ENCODE measurements at regions not wholly inside any gene's neighbourhood (a gene's known extent, or its start where the extent isn't known, plus 50 kb on each side); places are given as distances from the start of the nearest gene placed in this dataset.
"Not testable (repeated sequence)": the region's sequence is repeated elsewhere in the genome, so short reads cannot be mapped to it uniquely, and the experiment has no call there.

GRCh38 chr7:68250143-68250542 lies 1253.5 kb downstream of the TYW1 start:
- no peak for DNase-seq

- not testable (repeated sequence) for DNase-seq
These were observed 1258.2 kb downstream of the TYW1 start for GRCh38 chr7:68254815-68255214.

DNA sequence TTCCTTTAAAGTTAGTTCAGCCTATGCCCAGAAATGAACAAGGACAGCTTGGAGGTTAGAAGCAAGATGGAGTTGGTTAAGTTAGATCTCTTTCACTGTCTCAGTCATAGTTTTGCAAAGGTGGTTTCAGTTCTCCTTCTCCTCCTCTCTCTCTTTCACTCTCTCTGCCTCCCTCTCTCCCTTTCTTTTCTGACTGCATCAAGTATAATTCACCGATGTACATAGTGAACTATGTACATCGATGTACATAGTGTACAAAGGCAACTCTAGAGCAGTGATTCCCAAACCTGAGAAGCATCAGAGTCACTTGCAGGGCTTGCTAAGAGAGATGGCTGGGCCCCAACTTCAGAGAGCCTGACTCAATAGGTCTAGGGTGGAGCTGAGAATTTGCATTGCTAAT lies 1259.7 kb downstream of the TYW1 start:
- no peak for DNase-seq

- DNase-seq, result no peak
These were observed 1262.0 kb downstream of the TYW1 start for GRCh38 chr7:68258609-68259008.

GRCh38 chr7:68265258-68265657 lies 1268.6 kb downstream of the TYW1 start:
- DNase-seq, result no peak

DNA sequence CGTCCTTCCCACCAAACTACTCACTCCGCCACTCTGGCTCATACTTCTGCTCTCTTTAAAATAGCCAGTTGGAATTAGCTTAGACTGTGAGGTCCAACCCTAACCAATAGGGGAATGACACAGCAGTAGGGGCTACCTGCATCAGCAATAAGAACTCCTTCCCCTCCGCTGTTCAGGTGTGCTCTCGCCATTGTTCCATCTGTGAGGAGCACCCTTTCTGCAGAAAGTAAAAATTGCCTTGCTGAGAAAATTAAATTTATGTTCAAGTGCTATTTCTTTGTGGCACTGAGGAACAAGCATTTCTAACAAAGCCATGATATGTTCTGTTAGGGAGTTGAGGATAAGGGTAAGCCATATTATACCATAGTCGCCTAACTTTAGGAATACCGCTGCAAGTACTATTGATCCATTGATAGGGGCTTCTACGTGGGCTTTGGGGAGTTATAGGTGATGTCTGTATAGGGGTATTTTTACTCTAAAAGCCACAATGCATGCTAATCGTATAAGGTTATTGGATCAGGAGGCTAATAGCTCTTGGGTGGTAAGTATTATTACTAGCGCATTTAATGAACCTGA lies 1269.5 kb downstream of the TYW1 start:
- no peak for DNase-seq

DNA sequence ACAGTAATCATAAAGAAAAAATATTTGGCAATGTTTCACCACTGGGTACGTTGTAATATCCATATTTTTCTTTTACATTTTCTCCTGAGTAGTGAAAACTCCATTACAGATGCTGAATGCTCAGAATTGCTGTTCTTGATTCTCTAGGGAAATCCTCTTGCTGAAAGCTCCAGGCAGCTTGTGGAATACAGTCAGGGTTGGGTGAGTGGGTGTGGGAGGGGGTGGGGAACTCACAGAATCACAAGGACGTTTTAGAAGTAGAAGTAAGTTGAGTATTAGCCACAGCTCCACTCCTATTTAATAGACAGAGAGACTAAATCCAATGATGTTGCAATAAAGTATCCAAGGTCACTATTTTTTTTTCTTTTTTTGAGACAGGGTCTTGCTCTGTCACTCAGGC lies 1270.9 kb downstream of the TYW1 start:
- DNase-seq, result no peak

GRCh38 chr7:68269405-68269804 lies 1272.8 kb downstream of the TYW1 start:
- no peak for DNase-seq

- no peak for DNase-seq
These were observed 1275.9 kb downstream of the TYW1 start for GRCh38 chr7:68272507-68272906.

- DNase-seq, result no peak
These were observed 1280.1 kb downstream of the TYW1 start for GRCh38 chr7:68276725-68277124.

GRCh38 chr7:68279827-68280400 lies 1283.3 kb downstream of the TYW1 start:
- no peak for DNase-seq

GRCh38 chr7:68280931-68281330 lies 1284.3 kb downstream of the TYW1 start:
- no peak for DNase-seq

- DNase-seq, result no peak
These were observed 1291.5 kb downstream of the TYW1 start for GRCh38 chr7:68288144-68288593.

DNA sequence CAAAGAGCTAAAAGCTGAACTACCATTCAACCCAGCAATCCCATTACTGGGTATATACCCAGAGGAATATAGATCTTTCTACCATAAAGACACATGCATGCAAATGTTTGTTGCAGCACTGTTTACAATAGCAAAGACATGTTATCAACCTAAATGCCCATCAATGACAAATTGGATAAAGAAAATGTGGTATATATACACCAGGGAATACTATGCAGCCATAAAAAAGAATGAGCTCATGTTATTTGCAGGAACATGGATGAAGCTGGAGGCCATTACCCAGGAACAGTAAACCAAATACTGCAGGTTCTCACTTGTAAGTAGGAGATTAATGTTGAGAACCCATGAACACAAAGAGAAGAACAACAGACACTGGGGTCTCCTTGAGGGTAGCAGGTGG lies 1295.1 kb downstream of the TYW1 start:
- DNase-seq, result no peak

DNA sequence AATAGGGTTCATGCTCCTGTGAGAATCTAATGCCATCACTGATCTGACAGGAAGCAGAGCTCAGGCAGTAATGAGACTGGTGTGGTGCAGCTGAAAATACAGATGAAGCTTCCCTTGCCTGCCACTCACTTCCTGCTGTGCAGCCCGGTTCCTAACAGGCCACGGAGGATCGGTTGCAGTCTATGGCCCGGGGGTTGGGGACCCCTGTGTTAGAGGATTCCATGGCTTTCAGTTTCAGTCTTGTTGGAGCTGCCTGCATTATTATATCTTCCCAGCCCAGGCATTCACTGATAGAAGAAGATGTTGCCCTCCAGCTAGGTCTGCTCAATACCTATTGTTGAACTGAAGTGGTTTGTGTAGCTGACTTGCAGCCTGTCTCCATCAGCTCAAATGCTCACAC lies 1298.8 kb downstream of the TYW1 start:
- DNase-seq, result no peak

GRCh38 chr7:68304536-68304935 lies 1293.7 kb upstream of the AUTS2 start:
- DNase-seq, result no peak

DNA sequence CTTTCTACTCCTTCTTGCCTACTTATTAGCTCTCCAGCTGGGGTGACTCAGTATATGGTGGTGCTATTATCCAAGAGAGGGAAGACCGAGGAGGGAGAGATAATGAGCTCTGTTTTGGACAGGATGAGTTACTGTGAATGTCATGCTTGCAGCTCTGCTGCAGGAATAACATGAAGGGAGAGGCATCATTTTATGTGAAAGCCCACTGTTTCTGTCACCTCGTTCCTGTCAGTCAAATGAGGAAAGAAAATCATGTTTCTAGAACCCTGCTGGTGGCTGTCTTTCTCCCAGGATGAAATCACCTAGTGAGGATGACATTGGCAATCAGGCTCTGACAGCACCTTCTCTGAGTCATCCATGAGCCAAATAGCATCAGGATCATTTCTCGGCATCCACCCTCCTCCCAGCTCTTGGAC lies 1291.6 kb upstream of the AUTS2 start:
- no peak for DNase-seq

DNA sequence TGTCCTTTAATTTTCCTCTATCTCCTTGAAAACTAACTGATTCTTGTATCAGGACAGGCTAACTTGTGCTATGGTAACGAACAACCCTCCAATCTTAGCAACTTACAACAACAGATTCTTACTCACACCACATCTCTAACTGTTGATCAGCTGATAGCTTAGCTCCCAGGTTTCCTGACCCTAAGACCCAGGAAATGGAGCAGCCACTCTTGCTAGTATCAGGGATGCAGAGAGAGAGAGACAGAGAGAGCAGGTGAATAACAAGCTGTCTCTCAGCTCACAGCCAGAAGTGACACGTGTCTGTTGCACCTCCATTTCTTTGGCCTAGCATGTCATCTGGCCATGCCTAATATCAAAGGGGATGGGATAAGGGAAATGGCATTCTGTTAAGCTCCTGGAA lies 1289.0 kb upstream of the AUTS2 start:
- DNase-seq, result no peak

GRCh38 chr7:68309806-68310205 lies 1288.5 kb upstream of the AUTS2 start:
- DNase-seq, result no peak

- no peak for DNase-seq
These were observed 1286.3 kb upstream of the AUTS2 start for GRCh38 chr7:68311958-68312357.

DNA sequence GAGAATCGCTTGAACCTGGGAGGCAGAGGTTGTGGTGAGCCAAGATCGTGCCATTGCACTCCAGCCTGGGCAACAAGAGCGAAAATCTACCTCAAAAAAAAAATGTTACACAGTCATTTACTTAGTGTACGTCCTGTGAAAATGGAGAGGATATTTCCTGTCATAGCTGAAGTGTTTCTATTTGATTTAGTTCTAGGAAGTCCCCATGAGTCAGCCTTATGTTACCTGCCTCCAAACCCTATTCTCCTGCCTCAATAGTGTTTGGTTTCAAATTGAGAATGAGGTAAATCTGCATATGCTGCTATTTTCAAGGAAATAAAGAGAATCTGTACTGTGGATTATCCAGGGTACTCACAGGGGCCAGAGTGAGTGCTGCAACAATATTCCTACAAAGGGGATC lies 1284.5 kb upstream of the AUTS2 start:
- no peak for DNase-seq

DNA sequence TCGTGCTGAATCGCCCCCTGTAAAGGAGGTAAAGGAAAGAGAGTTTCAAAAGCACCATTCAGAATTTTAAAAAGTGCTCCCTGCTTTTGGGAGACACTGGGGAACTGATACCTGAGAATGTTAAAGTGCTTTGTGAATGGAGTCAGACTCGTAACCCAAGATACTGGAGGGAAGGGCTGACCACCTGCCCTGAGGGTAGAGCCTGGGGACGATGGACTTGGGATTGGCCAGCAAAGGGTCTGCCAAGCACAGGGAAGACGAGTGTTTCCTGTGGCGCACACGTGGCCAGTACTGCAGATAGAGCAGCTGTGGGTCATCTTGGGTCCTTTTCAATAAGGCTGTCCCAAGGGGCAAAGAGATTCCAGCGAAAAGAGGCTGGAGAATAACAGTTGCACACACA lies 1284.1 kb upstream of the AUTS2 start:
- DNase-seq, result no peak

- DNase-seq, result no peak
These were observed 1280.8 kb upstream of the AUTS2 start for GRCh38 chr7:68317476-68317875.

DNA sequence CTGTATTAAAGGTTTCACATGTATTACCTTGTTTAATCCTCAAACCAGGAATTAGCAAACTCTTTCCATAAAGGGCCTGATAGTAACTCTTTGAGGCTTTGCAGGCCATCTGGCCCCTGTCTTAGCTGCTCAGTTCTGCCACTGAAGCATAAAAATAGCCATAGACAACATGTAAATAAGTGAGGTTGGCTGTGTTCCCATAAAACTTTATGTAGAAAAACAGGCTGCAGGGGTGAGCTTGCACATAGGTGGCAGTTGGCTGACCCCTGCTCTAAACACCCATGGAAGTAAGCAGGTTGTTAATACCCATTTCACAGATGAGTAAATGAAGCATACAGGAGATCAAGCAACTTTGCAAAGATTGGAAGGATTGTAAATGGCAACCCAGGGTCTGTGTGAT lies 1279.2 kb upstream of the AUTS2 start:
- no peak for DNase-seq

DNA sequence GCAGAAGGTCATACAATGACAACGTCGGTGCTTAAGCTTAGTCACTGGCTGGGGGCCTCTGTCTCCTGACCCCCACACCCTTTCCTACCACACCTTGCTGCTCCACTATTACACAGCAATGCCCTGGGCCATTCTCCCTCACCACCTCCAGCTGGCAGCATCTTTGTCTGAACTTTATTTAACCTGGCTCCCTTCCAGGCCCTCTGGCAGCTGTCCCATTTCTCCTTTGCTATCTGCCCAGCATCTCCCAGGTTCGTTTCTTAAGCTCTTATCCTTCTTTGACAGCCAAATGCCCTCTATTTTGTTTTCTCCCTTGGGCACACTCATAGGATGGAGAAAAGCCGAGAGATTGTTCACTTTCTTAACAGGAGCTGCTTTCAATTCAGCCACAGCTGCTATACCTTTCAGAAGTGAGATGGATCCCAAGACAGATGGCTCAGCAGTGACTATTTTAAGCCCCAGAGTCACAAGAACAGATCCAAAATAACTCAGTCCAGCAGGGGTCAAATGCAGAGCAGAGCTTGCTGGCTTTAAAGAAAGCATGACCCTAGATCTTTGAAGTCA lies 1277.1 kb upstream of the AUTS2 start:
- DNase-seq, result no peak

Measured in NK-92 treated with Interleukin-12 subunit alpha and Interleukin-12 subunit beta, amount 100 ng/mL, for 24 hours (cell line).